NCI-H748 (cell line): ENCODE measurements at regions not wholly inside any gene's neighbourhood (a gene's known extent, or its start where the extent isn't known, plus 50 kb on each side); places are given as distances from the start of the nearest gene placed in this dataset.
"Not testable (repeated sequence)": the region's sequence is repeated elsewhere in the genome, so short reads cannot be mapped to it uniquely, and the experiment has no call there.

Experiments used
- DNase-seq: peaks from one replicate; lab custom pipeline; 2025; ENCODE audit not compliant: unreplicated experiment; lab: John Stamatoyannopoulos, UW

- no peak for DNase-seq
Observed at GRCh38 chr6:142633317-142633716, 311.7 kb downstream of the HIVEP2 start.

- DNase-seq, result no peak
Observed at GRCh38 chr6:142635130-142635529, 309.8 kb downstream of the HIVEP2 start.

- no peak for DNase-seq
Observed at GRCh38 chr6:142637624-142638351, 307.2 kb downstream of the HIVEP2 start.

GRCh38 chr6:142642651-142643050, 302.3 kb downstream of the HIVEP2 start:
- no peak for DNase-seq

GRCh38 chr6:142644866-142645265, 300.1 kb downstream of the HIVEP2 start:
- DNase-seq, result no peak

GRCh38 chr6:142645663-142646062, 299.3 kb downstream of the HIVEP2 start:
- no peak for DNase-seq

GRCh38 chr6:142647449-142648035, 297.4 kb downstream of the HIVEP2 start:
- DNase-seq, result no peak

GRCh38 chr6:142648036-142648451, 296.9 kb downstream of the HIVEP2 start:
- no peak for DNase-seq

GRCh38 chr6:142648526-142648925, 296.4 kb downstream of the HIVEP2 start:
- DNase-seq, result no peak

GRCh38 chr6:142649438-142650234, 295.3 kb downstream of the HIVEP2 start:
- DNase-seq, result not testable (repeated sequence)

- no peak for DNase-seq
Observed at GRCh38 chr6:142651384-142651783, 293.6 kb downstream of the HIVEP2 start.

GRCh38 chr6:142653710-142654420, 291.1 kb downstream of the HIVEP2 start:
- no peak for DNase-seq

GRCh38 chr6:142659661-142660060, 285.3 kb downstream of the HIVEP2 start:
- DNase-seq, result no peak

GRCh38 chr6:142665393-142665792, 279.6 kb downstream of the HIVEP2 start:
- no peak for DNase-seq

- DNase-seq, result no peak
Observed at GRCh38 chr6:142666599-142667185, 278.3 kb downstream of the HIVEP2 start.

GRCh38 chr6:142669471-142670351, 275.3 kb downstream of the HIVEP2 start:
- no peak for DNase-seq

- no peak for DNase-seq
Observed at GRCh38 chr6:142671791-142672190, 273.2 kb downstream of the HIVEP2 start.

GRCh38 chr6:142675517-142675916, 269.5 kb downstream of the HIVEP2 start:
- DNase-seq, result no peak

- no peak for DNase-seq
Observed at GRCh38 chr6:142676027-142676443, 268.9 kb downstream of the HIVEP2 start.

- no peak for DNase-seq
Observed at GRCh38 chr6:142676647-142677192, 268.3 kb downstream of the HIVEP2 start.
